HG02884 (cell line): ENCODE measurements at regions not wholly inside any gene's neighbourhood (a gene's known extent, or its start where the extent isn't known, plus 50 kb on each side); places are given as distances from the start of the nearest gene placed in this dataset.

ENCODE experiments used
- ATAC-seq: cut with Tn5 transposase; IDR thresholded peaks from one replicate; pipeline ENCODE4 v1.9.1; 2021; ENCODE audit warnings: mild to moderate bottlenecking, moderate library complexity; ENCODE audit not compliant: unreplicated experiment

DNA sequence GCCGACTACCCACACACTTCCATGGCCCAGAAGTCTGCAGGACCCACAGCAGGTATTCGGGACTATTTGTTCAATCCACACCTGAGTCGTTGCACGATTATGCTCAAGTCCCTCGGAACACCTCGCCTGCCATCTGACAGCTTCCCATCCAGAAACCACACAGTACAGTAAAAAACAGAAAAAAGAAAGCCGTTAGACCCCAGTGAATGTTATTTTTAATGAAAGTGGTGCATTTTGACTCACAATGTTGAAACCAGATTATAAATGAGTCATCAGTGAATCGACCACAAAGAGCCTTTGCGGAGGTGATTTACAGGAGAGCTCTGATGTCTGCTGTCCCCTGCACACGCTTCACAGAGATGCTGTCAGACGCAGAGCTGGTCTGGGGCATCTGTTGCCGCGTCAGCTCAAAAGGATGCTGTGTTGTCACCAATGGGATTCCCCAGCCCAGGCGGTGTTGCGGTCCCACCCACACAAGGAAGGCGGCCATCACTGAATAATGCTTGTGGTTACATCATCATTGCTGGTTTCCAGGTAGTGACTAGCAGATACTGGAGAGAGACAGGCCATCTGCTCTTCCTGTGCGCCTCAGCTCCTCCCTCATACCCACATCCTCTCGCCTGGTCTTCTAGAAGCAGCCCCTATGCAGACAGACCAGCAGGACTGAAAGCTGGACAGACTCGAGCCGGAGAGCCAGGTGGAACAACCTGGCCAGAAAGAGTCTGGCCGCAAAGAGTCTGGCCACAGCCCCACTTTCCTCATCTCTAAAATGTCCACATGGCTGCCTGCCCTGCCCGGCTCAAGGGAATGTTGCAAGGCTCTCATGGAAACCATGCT lies 116.8 kb downstream of the TOMM20 start:
- ATAC-seq, result peak; percentile 72

DNA sequence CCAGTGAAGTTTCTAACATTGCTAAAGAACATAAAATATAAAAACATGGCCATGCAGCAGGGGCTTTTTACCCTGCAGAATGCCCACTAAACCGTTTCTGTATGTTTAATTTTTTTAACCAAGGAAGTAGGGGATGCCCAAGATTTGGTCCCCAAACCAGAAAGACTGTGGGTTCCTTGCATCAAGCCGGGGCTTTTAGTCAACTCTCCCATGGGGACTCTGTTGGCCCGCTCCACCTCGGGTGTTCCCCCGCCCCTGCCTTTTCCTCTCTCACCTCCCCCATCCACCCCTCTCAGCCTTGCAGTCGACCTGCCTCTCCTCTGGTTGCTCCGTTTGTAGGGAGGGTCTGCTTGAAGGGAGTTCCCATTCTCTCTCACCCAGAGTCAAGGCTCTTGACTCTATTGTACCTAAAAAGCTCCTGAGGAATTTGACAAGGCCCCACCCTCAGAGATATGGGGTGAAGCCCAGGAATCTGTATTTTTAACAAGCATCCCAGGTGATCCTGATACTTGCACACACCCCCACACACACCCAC lies 117.5 kb downstream of the TOMM20 start:
- ATAC-seq, result no peak

DNA sequence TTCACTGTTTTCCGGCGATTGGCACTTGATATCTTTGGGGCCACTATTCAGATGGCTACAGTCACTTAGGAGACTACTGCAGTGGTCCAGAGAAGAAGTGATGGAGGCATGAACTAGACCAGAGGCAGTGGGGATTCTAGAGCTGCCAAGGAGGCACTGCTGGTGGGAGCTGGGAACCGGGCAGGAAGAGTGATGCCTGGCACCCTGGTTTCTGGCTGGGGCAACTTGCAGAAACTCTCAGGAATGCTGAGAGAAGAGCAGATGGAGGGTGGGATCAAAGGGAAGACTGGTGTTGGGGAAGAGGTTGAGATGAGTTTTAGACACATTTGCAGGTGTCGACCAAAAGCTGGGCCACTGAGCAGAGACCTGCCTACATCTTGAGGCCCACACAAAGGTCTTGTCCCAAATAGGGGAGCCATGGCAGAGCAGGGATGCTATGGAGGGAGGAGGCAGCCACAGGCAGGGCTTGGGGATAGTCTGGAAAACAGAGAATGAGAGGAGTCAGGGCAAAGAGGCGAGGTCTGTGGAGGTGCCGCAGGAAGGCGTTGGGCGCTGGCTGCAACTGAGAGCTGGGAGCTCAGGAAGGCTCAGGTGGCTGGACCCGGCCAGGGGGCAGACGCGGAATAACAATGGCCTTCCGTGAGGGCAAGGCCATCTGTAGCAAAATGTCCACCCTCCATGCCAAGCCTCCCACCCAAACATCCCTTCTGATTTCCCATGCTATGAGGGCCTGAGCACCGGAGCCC lies 118.9 kb downstream of the TOMM20 start:
- no peak for ATAC-seq

DNA sequence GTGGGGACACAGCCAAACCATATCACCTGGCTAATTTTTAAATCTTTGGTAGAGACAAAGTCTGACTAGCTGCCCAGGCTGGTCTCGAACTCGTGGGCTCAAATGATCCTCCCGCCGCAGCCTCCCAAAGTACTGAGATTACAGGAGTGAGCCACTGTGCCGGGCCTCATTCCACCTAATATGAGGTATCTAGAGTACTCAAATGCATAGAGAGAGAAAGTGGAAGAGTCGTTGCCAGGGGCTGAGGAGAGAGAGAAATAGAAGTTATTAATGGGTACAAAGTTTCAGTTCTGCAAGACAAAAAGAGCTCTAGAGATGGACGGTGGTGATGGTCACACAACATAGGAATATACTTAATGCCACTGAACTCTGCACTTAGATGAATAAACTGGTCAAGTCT lies 119.6 kb downstream of the TOMM20 start:
- ATAC-seq, result no peak

DNA sequence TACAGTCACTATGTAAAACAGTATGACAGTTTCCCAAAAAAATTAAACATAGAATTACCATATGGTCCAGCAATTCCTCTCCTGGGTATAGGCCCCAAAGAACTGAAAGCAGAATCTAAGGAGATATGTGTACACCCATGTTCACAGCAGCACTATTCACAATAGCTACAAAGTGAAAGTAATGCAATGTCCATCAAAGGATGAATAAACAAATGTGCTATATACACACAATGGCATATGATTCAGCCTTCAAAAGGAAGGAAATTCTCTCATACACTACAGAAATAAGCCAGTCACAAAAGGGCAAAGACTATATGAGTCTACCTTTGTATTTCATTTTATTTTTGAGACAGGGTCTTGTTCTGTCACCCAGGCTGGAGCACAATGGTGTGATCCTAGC lies 120.4 kb downstream of the TOMM20 start:
- no peak for ATAC-seq

DNA sequence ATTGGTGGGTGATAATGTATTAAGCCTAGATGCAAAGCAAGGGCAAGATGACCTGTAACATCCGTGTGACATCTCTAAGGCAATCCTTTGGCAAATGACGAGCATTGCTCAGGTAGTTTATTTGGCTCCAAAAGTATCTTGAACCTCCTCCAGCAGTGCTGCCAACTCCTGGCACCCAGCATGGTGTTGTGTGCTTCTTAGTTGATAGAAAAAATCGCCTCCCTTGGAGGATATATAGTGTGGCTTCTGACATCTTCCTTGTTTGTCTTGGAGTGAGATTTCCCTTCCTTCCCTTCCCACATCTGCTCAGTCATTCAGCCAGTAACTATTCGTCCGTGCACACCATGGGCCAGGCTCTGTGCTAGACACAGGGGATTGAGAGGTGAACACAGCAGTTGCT lies 121.8 kb downstream of the TOMM20 start:
- no peak for ATAC-seq

DNA sequence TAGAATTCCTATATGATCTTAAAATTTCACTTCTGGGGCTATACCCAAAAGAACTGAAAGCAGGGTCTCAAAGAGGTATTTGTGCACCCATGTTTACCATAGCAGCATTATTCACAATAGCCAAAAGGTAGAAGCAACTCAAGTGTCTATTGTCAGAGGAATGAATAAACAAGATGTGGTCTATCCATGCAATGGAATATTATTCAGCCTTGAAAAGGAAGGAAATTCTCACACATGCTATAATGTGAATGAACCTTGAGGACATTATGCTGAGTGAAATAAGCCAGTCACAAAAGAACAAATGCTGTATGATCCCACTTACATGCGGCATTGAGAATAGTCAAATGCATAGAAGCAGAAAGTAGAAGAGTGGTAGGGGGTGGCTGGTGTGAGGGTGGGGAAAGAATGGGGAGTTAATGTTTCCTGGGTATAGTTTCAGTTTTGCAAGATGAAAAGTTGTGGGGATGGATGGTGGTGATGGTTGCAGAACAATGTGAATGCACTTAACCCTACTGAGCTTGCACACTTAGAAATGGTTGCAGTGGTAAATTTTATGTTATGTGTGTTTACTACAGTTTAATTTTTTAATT lies 122.4 kb downstream of the TOMM20 start:
- no peak for ATAC-seq

DNA sequence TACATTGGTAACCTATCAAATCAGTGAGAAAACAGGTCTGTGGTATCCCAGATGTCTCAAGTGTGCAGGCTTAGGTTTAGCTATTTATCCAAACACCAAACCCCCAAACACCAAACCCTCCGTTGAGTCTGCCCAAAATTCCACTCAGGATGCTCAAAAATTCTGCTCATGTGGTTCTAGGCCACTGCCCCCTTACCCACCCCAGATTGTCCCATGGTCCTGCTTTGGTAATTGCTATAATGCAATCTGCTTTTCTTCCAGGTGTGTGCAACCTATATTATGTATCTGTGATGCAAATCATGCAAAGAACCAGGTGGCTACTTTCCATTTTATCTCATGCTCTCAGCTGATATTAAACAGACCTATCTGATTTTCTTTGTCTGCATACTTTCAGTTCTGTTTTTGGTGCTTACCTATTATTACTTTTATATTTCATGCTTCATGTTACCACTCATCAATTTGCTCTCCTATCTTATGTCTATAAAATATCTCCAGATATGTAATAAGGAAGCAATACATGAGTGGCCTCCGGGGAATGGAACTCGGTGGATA lies 123.7 kb downstream of the TOMM20 start:
- ATAC-seq, result no peak

DNA sequence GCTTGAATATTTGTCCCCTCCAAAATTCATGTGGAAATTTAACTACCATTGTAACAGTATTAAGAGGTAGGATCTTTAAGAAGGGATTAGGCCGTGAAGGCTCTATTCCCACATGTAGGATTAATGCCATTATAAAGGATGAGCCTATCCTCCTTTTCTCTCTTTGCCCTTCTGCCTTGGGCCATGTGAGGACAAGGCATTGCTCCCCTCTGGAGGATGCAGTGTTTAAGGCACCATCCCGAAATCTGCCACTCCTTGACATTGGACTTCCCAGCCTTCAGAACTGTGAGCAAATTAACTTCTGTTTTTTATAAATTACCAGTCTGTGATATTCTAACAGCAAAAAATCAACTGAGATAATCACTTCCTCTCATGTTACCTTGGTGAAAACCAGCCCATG lies 124.4 kb downstream of the TOMM20 start:
- no peak for ATAC-seq

DNA sequence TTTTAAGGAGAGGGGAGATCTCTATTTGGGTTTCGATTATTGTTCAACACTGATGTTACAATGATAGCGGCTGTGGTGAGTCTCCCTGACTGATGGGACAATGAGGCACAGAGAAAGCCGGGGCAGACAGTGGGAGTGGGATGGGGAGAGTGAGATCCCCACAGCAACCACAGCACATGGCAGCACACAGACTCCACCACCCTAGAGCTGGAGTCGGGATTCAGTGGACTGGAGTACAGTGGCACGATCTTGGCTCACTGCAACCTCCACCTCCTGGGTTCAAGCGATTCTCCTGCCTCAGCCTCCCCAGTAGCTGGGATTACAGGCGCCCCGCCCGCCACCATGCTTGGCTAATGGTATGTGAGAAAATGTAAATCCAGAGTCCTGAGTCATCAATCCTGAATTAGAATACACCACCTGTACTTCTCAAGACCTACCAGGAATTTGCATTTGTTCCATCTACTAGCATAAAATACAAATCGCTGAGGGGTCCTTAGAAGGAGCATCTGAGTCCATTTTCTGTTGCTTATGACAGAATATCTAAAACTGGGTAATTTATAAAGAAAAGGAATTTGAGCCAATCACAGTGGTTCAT lies 125.8 kb downstream of the TOMM20 start:
- ATAC-seq, result no peak

DNA sequence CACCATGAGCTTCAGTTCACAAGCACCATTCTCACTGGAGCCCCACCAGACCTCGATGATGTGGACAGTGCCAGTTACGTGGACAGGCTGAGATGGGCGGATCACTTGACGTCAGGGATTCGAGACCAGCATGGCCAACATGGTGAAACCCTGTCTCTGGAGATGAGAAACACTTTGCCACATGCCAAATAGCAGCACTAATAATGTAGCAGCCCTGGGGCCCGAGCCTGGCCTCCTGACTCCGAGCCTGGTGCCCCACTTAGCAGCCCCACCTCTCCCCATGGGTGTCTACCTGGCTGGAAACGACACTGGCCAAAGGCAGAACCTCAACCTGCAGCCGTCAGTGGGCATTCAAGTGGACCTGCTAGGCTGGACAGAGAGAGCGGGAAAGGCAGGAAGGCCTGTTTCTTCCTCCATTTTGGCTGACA lies 129.1 kb downstream of the TOMM20 start:
- no peak for ATAC-seq

DNA sequence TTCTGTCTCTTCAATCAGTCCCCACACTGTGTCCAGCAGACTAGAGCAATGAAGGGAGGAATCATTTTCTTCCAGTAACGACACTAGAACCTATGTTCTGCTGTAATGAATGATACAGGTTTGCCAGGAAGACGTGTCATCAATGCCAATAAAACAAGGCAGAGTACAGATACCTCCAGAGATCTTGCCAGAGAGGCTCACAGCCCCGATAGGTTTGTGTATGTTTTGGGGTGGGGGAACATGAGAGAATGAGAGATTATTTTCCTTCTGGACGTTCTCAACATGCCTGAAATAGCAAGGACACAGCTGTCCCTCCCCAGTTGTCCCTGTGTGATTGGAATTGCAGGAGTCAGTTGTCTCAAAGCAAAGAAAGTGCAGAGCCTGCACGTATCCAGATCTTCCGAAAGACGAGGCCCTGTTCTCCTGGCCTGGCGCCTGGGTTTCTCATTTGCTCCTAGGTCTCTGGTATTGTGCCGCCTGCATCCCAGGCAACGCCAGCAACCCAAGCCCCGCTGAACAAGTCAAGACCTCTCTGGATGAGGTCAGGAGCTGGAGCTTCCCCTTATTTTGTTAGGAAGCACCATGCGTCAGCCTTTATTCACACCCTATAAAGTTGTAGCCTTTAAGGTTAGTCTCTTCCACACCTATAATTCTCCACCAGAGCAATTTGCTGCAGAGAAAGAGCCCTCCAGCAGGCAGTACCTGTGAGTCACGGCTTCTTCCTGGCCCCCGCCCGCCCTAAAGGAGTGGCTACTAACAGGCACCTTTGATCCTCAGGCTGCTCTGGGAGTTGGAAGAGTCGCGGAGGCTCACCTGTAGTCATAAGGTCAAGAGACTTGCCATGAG lies 130.5 kb downstream of the TOMM20 start:
- ATAC-seq, result no peak

DNA sequence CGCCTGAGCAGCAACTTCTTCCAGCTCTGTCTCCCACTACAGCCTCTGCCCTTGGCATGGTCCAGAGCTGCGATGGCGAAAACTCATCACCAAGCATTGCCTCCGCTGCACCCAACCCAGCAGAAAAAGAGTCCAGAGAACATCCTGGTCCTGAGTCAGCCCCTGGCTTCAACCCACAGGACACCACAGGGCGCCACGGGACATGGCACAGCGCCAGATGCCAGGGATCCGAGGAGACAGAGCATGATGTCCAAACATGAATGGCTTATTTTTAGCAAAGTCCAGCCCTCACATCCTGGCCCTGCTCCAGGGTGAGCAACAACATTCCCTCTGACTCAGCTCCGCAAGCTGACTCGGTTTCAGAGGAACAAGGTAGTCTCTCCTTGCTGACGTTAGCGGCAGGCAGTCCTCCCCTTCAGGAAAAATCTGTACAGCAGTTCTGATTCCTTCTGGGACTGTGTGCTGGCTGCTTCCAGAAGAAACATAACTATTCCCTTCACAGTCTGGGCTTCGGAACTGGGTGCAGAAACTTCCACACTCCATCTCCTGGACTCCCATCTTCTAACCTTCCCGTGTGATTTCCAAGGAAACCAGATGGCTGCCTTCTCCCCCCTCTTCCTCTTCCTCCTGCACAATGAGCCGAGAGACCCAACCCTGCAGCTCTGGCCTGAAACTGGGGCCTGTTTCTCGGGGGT lies 131.3 kb downstream of the TOMM20 start:
- no peak for ATAC-seq

DNA sequence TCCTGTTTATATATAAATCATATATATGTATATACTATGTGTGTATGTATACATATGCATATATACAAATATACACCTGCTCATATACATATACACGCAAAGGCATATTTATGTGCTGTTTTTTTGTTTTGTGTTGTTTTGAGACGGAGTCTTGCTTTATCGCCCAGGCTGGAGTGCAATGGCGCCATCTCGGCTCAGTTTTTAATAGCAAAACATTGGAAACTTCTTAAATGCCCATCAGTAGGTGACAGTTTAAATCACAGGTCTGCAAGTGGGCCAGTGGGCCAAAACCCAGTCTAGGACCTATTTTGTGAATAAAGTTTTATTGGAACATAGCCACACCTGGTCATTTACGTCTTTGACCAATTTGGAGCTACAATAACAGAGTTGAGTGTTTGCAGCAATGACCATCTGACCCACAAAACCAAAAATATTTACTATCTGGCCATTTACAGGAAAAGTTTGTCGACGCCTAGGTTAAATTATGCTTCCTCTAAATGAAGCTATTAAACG lies 132.3 kb downstream of the TOMM20 start:
- no peak for ATAC-seq

DNA sequence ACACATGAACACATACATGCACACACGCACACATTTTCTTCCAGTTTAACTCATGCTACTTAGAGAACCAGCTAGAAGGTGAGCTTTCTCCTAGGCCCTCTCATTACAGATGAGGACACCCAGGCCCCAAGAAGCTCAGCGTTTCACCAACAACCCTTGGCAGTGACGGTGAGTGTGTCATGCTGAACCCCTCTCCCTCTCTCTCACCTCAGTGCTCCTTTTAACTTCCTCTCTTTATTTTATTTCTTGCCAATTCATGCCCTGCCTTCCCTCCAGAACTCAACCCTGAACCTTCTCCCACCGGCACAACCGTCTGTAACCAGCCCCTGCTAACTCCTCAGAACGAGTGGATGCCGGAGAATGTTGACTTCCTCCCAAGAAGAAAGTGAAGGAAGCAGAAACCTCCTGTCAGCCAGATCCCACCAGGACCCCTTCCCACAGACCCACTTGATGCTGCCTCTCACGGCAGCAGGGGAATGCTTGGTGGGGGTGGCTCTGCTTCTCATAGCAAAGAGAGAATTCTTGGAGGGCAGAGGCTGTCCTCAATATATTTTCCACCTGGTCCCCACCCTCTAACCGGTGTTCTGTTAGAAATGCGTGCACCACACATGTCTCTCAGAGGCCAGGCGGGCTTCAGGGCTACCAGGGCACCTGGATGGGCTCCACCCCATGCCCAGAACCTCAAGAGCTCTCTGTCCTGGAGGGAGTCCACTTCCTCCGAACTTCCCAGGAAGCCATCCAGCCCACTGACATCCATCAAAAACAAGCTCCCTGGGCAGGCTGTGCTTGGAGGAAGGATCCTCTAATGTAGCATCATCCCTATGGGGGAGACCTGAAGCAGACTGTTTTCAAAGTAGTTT lies 134.0 kb downstream of the TOMM20 start:
- ATAC-seq, result no peak

DNA sequence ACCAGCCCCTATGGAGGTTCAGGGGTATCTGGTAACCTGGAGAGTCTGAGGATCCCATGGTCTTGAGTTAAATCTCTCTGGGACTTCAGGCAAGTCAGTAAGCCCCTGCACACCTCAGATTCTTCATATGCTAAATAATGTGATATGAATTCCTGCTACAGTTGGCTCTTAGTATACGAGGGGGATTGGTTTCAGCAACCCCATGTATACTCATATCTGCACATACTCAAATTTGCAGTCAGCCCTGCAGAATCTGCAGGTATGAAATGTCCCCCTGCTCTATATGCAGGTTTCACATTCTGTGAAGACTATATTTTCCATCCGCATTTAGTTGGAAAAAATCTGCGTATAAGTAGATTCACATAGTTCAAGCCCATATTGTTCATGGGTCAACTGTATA lies 136.6 kb downstream of the TOMM20 start:
- no peak for ATAC-seq

DNA sequence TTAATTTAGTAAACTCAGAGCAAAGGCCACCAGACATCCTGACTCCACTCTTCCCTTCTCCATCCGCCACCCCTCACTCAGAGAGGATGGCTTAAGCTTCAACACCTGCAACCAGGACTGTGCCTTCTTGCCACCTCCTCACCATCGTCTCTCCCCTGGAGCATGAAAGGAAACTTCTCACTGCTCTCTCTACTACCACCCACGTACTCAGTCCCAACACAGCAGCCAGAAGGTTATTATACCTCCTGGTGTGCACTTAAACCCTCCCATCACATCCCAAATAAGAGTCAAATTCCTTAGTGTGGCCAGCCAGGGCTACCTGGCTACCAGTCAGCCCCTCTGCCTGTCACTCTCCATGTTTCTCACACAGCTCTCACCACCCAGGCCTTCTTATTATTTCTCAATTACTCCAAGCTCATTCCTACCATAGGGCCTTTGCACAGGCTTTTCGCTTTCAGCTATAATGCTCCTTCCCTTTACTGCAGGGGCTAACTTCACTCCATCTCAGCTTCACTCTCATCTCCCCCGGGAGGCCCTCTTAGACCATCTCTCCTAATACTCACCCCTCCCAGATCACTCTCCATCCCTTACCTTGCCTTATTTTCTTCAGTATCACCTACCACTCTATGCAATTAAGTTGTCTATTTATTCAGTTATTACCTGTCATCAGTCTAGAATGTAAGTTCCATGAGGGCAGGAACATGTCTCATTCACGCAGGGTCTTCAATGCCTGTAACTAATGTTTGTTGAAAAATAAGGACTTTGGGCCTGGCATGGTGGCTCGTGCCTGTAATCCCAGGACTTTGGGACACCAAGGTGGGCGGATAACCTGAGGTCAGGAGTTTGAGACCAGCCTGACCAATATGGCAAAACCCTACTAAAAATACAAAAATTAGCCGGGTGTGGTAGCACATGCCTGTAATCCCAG lies 137.5 kb downstream of the TOMM20 start:
- ATAC-seq, result no peak
